ENCODE measurements at regions not wholly inside any gene's neighbourhood (a gene's known extent, or its start where the extent isn't known, plus 50 kb on each side); places are given as distances from the start of the nearest gene placed in this dataset.
A peak's percentile ranks its signal among the peaks of the same experiment; 100 is the strongest.

GRCh38 chr13:105069106-105069505 lies 1466.4 kb downstream of the EFNB2 start:
- no peaks in the 10 kb centered on the region for H3K4me1 ChIP-seq
- H3K4me3 ChIP-seq: no peak overlapping the region
- DNase-seq: no peak
- no peaks in the 10 kb centered on the region for H3K9me3 ChIP-seq
- intact Hi-C loops (cut with DNase I): no loop called here
- no peaks in the 10 kb centered on the region for H3K27me3 ChIP-seq
- no peak overlapping the region for H3K27ac ChIP-seq
- no peak for TF ChIP-seq POLR2A (IDR thresholded peaks at IDR 0.05)
- no peak for TF ChIP-seq CTCF (IDR thresholded peaks at IDR 0.05)
- H3K36me3 ChIP-seq: no peaks in the 10 kb centered on the region
- no peak for ATAC-seq

GRCh38 chr13:105063676-105064075 lies 1471.8 kb downstream of the EFNB2 start:
- intact Hi-C loops (cut with DNase I): no loop called here
- no peaks in the 10 kb centered on the region for H3K36me3 ChIP-seq
- DNase-seq (no peak), ATAC-seq (no peak)
- no peak overlapping the region for H3K27ac ChIP-seq
- no peak for TF ChIP-seq CTCF (IDR thresholded peaks at IDR 0.05)
- no peak for TF ChIP-seq POLR2A (IDR thresholded peaks at IDR 0.05)
- no peak overlapping the region for H3K4me3 ChIP-seq
- peaks cover 0 to 2% (median 0%) of the 10 kb centered on the region in 4 donors for H3K9me3 ChIP-seq
- no peaks in the 10 kb centered on the region for H3K4me1 ChIP-seq
- WGBS (ENCODE audit: insufficient coverage, low coverage, low lambda C conversion rate, missing lambda C conversion rate): 73% methylated on average over 5 of the region's 5 CpGs
- H3K27me3 ChIP-seq: no peaks in the 10 kb centered on the region

DNA sequence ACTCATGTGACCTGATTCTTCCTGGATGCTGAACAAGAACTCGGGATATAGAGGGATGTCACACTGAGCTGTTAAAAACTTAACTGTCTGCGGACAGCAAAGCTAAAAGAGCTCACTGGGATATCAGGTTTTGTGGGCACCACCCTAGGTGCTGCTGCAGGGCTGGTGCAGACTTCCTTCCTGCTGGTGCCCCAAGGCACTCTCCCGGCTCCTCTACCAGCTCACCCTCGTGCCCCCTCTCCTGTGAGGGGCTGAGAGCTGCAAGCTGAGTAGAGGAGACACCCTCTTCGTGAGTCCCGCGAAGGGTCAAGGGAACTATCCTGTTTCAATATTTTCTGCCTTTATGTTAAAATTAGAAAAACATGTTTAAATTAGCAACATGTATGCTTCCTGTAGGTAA lies 1475.7 kb downstream of the EFNB2 start:
- no peak for DNase-seq
- intact Hi-C loops (cut with DNase I): no loop called here
- TF ChIP-seq CTCF (IDR thresholded peaks at IDR 0.05) (no peak), POLR2A (IDR thresholded peaks at IDR 0.05) (no peak)
- Histone ChIP-seq H3K27me3 (no peaks in the 10 kb centered on the region), H3K9me3 (peaks cover 0 to 2% (median 0%) of the 10 kb centered on the region in 4 donors), H3K4me1 (no peaks in the 10 kb centered on the region), H3K36me3 (no peaks in the 10 kb centered on the region), H3K4me3 (no peak overlapping the region), H3K27ac (no peak overlapping the region)
- ATAC-seq: peak in 1 of 4 donors; percentile 27
- WGBS (ENCODE audit: insufficient coverage, low coverage, low lambda C conversion rate, missing lambda C conversion rate): 59% methylated on average over 6 of the region's 7 CpGs

DNA sequence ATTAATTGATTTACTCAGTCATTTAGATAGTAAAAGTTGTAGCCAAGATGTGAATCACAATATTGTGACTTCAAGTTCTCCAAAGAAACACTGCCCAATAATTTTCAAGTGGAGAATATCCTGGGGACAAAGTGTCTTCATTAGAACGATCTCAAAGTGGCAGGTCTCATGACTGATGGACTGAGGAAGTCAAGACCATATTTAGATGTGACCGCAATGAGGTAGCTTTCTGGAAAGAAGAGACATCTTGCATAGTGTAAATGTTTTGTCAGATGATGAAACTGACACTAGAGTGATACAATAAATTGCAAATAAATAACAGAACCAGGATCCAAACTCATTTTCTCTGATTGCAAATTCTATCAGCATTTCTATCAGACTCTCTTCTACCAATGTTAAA lies 1476.9 kb downstream of the EFNB2 start:
- ATAC-seq (no peak), DNase-seq (no peak)
- WGBS (ENCODE audit: insufficient coverage, low coverage, low lambda C conversion rate, missing lambda C conversion rate): 61% methylated on average over 2 of the region's 2 CpGs
- no peaks in the 10 kb centered on the region for H3K27me3 ChIP-seq
- H3K9me3 ChIP-seq: peaks cover 0 to 2% (median 0%) of the 10 kb centered on the region in 4 donors
- no peaks in the 10 kb centered on the region for H3K36me3 ChIP-seq
- TF ChIP-seq POLR2A (IDR thresholded peaks at IDR 0.05) (no peak), CTCF (IDR thresholded peaks at IDR 0.05) (no peak)
- intact Hi-C loops (cut with DNase I): no loop called here
- no peak overlapping the region for H3K4me3 ChIP-seq
- no peaks in the 10 kb centered on the region for H3K4me1 ChIP-seq
- no peak overlapping the region for H3K27ac ChIP-seq

DNA sequence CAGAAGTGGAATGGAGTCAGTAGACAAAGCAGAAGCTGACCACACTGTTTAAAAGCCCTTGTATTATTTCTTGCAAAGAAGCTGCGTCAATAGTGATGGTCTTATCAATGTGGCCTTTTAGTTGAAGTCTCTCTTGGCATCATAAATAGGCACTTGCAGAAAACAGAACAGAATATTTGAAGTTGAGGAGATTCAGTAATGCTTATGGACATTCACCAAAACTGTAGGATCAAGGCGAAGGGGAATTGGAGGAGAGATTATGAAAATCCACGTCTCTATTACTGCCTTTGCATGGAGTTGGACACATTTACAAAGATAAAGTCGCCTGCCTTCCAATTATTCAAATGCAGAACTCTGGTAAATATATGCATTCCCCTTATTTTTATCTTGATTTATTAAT lies 1482.8 kb downstream of the EFNB2 start:
- ATAC-seq (no peak), DNase-seq (no peak)
- intact Hi-C loops (cut with DNase I): no loop called here
- TF ChIP-seq POLR2A (IDR thresholded peaks at IDR 0.05) (no peak), CTCF (IDR thresholded peaks at IDR 0.05) (no peak)
- Histone ChIP-seq H3K27me3 (no peaks in the 10 kb centered on the region), H3K27ac (no peak overlapping the region), H3K36me3 (no peaks in the 10 kb centered on the region), H3K9me3 (no peaks in the 10 kb centered on the region), H3K4me3 (no peak overlapping the region), H3K4me1 (no peaks in the 10 kb centered on the region)
- 64% methylated on average over 4 of the region's 4 CpGs for WGBS (ENCODE audit: insufficient coverage, low coverage, low lambda C conversion rate, missing lambda C conversion rate)

Data from right lobe of liver (tissue), 6 donors.